WERI-Rb-1 (cell line): ENCODE measurements at regions not wholly inside any gene's neighbourhood (a gene's known extent, or its start where the extent isn't known, plus 50 kb on each side); places are given as distances from the start of the nearest gene placed in this dataset.

Experiments used
- DNase-seq: peaks from one replicate; pipeline ENCODE4 v3.0.0-alpha.2; 2020
- H3K27ac ChIP-seq: fragments of 250-450 bp; sonication (Bioruptor Pico); 2 replicates; pipeline ENCODE4 v1.5.1; 2020; ENCODE audit warnings: mild to moderate bottlenecking, moderate library complexity
- H3K27me3 ChIP-seq: fragments of 250-450 bp; sonication (Bioruptor Pico); 2 replicates; pipeline ENCODE4 v1.5.1; 2021; ENCODE audit warnings: mild to moderate bottlenecking, low read depth, moderate library complexity; ENCODE audit not compliant: insufficient read depth, severe bottlenecking
- H3K36me3 ChIP-seq: fragments of 250-450 bp; sonication (Bioruptor Pico); 2 replicates; pipeline ENCODE4 v1.5.1; 2020; ENCODE audit warnings: mild to moderate bottlenecking, moderate library complexity
- H3K4me3 ChIP-seq: 2 replicates; pipeline ENCODE4 v1.5.1; 2011; ENCODE audit warnings: low read depth, mild to moderate bottlenecking, control low read depth, low read length
- H3K9me3 ChIP-seq: fragments of 250-450 bp; sonication (Bioruptor Pico); 2 replicates; pipeline ENCODE4 v1.5.1; 2021; ENCODE audit warnings: mild to moderate bottlenecking, moderate library complexity; ENCODE audit not compliant: severe bottlenecking
- TF ChIP-seq, protein P1 (sequence below): IDR thresholded peaks from 2 replicates; pipeline ENCODE4 v1.5.1; 2011; ENCODE audit warnings: low read depth, mild to moderate bottlenecking, control low read depth, inconsistent platforms, low read length

DNA sequence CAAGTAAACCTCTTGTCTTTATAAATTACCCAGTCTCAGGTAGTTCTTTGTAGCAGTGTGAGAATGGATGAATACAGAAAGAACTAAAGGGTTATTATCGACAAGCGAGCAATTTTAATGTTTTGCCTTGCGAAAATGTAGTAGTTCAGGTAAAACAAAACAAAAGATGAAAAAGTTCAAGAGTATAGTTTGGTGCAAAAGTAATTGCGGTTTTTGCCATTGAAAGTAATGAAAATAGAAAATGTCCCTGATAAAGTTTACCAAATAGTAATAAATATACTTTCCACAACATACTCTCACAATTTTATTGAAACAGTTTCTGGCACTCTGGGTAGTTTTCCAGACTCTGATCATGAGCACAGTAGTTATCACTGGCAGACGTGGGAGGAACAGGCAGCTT, 71.9 kb upstream of the SLC35B3 start:
- no peaks in the 10 kb centered on the region for H3K9me3 ChIP-seq
- H3K4me3 ChIP-seq = no peak overlapping the region
- H3K27ac ChIP-seq = no peak overlapping the region
- H3K36me3 ChIP-seq = no peaks in the 10 kb centered on the region
- DNase-seq = no peak
- H3K27me3 ChIP-seq = no peaks in the 10 kb centered on the region
- TF ChIP-seq, protein P1, sequence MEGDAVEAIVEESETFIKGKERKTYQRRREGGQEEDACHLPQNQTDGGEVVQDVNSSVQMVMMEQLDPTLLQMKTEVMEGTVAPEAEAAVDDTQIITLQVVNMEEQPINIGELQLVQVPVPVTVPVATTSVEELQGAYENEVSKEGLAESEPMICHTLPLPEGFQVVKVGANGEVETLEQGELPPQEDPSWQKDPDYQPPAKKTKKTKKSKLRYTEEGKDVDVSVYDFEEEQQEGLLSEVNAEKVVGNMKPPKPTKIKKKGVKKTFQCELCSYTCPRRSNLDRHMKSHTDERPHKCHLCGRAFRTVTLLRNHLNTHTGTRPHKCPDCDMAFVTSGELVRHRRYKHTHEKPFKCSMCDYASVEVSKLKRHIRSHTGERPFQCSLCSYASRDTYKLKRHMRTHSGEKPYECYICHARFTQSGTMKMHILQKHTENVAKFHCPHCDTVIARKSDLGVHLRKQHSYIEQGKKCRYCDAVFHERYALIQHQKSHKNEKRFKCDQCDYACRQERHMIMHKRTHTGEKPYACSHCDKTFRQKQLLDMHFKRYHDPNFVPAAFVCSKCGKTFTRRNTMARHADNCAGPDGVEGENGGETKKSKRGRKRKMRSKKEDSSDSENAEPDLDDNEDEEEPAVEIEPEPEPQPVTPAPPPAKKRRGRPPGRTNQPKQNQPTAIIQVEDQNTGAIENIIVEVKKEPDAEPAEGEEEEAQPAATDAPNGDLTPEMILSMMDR = no peak

DNA sequence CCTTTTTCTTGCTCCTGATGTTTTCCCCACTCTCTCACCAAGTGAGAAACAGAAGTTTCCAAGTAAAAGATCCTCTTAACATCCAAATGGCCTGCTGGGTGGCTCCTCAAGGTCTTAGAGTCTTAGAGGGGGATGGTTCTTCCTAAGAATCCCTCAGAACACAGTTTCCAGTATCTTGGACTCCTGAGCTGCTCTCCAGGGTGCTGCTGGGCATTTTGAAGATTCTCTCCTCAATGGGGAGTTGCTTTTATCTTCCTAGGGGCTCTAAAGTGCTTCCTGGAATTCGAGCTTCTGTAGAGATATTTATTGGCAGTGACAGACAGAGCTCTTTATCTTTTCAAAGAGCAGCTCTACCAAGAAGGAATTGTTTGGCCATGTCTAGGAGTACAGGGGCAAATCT, 70.8 kb upstream of the SLC35B3 start:
- TF ChIP-seq, protein P1 = no peak
- Histone ChIP-seq H3K36me3 (no peaks in the 10 kb centered on the region), H3K9me3 (no peaks in the 10 kb centered on the region), H3K4me3 (no peak overlapping the region), H3K27me3 (no peaks in the 10 kb centered on the region), H3K27ac (no peak overlapping the region)
- DNase-seq = no peak

DNA sequence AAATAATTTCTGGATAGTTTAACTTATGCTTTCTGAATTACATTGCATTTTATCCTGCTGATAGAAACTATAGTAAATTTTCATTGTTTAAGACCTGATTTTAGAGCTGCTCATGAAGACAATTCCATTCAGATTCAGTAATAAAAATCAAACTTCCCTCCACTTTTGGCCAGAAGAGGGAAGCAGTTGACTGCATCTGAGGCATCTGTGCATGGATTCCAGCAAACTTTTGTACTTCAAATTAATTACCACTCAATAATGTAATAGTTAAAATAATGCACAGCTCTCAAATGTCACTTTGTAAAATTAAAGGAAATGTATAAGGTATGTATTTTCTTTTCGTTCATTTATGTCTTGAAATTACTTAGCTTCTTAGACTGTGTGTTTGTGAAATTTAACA, 64.2 kb upstream of the SLC35B3 start:
- no peak for DNase-seq
- no peaks in the 10 kb centered on the region for H3K27me3 ChIP-seq
- TF ChIP-seq, protein P1 = peak; percentile 43; the same call in 1 of the 2 replicates
- H3K36me3 ChIP-seq = no peaks in the 10 kb centered on the region
- no peak overlapping the region for H3K4me3 ChIP-seq
- H3K27ac ChIP-seq = no peak overlapping the region
- H3K9me3 ChIP-seq = peaks cover 4% of the 10 kb centered on the region

DNA sequence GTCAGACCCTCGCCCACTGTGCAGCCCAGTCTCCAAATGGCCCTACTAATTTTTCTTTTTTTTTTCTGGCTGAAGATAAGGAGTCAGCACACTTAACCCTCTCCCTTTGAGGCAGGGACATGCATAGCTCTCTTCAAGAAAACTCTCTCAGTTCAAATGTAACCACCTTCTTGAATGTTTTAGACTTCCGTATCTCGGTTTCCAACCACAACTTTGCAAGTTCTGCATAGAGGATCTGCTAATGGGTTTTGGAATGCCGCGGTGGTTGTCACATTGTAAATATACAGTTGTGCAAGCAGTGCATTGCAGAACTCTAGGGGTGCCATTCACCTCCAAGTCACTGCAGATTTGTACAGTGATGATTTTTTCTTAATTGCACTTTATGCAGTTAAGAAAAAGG, 59.4 kb upstream of the SLC35B3 start:
- H3K27me3 ChIP-seq = no peaks in the 10 kb centered on the region
- TF ChIP-seq, protein P1 = no peak
- peaks cover 4% of the 10 kb centered on the region for H3K9me3 ChIP-seq
- H3K36me3 ChIP-seq = no peaks in the 10 kb centered on the region
- H3K27ac ChIP-seq = no peak overlapping the region
- no peak overlapping the region for H3K4me3 ChIP-seq
- DNase-seq = no peak

DNA sequence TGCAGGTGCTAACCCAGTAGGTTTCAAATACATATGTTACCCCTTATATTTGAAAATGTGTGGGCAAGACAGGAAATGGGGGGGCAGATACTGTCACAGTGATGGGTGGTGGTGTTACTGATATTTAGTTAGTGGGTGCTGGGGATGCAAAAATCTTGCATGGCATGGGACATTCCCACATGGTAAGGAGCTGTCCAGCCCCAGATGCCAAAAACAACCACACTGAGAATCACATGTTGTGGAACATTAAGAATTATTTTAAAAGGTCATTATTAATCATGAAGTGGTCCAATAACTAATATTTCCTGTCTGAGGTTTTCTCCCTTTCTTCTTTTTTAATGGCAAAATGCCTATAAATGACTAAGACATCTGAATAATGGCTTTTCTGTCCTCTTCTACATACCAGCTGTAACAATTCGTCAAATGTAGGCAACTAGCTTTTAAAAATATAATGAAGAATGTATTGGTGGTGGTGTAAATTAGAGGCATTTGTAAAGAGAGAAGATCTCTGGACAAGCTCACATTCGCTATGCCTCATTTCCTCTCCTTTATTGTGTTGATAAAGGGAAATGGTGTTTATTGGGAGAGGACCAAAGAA, 57.3 kb upstream of the SLC35B3 start:
- Histone ChIP-seq H3K27me3 (no peaks in the 10 kb centered on the region), H3K9me3 (peaks cover 4% of the 10 kb centered on the region), H3K4me3 (no peak overlapping the region), H3K27ac (no peak overlapping the region), H3K36me3 (no peaks in the 10 kb centered on the region)
- DNase-seq = no peak
- TF ChIP-seq, protein P1 = no peak
